Endodermal cell (in vitro differentiated cells): ENCODE measurements at regions not wholly inside any gene's neighbourhood (a gene's known extent, or its start where the extent isn't known, plus 50 kb on each side); places are given as distances from the start of the nearest gene placed in this dataset.

Experiments used
- DNase-seq: peaks from one replicate; pipeline ENCODE4 v3.0.0-alpha.2; 2017
- H3K27ac ChIP-seq: 2 replicates; pipeline ENCODE4 v1.5.1; 2013; ENCODE audit warnings: mild to moderate bottlenecking, low read depth, low read length, moderate library complexity
- H3K27me3 ChIP-seq: 2 replicates; pipeline ENCODE4 v1.6.1; 2013; ENCODE audit warnings: mild to moderate bottlenecking, low read length, moderate library complexity; ENCODE audit not compliant: insufficient read depth, control insufficient read depth, poor library complexity, severe bottlenecking
- H3K36me3 ChIP-seq: 2 replicates; pipeline ENCODE4 v1.7.0; 2013; ENCODE audit warnings: mild to moderate bottlenecking, low read length, moderate library complexity; ENCODE audit not compliant: control insufficient read depth, insufficient read depth
- H3K4me1 ChIP-seq: one replicate; pipeline ENCODE4 v1.7.0; 2013; ENCODE audit warnings: low read length; ENCODE audit not compliant: control insufficient read depth, insufficient read depth
- H3K4me3 ChIP-seq: 2 replicates; pipeline ENCODE4 v1.5.1; 2013; ENCODE audit warnings: mild to moderate bottlenecking, low read length, moderate library complexity
- H3K9ac ChIP-seq: 2 replicates; pipeline ENCODE4 v1.6.1; 2013; ENCODE audit warnings: mild to moderate bottlenecking, low read length, moderate library complexity; ENCODE audit not compliant: poor library complexity, severe bottlenecking; ENCODE audit errors: extremely low read depth
- H3K9me3 ChIP-seq: 2 replicates; pipeline ENCODE4 v1.6.1; 2013; ENCODE audit warnings: mild to moderate bottlenecking, low read length, moderate library complexity; ENCODE audit not compliant: control insufficient read depth
- H3K27ac Mint-ChIP-seq: 2 replicates; pipeline ENCODE4 v1.8.0; 2020; ENCODE audit warnings: mixed read lengths
- H3K27me3 Mint-ChIP-seq: 2 replicates; pipeline ENCODE4 v1.8.0; 2021; ENCODE audit warnings: mild to moderate bottlenecking, mixed read lengths; ENCODE audit not compliant: insufficient read depth
- H3K36me3 Mint-ChIP-seq: 2 replicates; pipeline ENCODE4 v1.8.0; 2020; ENCODE audit warnings: low read depth, mixed read lengths
- H3K4me1 Mint-ChIP-seq: 2 replicates; pipeline ENCODE4 v1.8.0; 2020; ENCODE audit warnings: mixed read lengths
- H3K4me3 Mint-ChIP-seq: 2 replicates; pipeline ENCODE4 v1.8.0; 2020; ENCODE audit warnings: mild to moderate bottlenecking, moderate library complexity, mixed read lengths
- H3K9me3 Mint-ChIP-seq: 2 replicates; pipeline ENCODE4 v1.8.0; 2020; ENCODE audit warnings: mild to moderate bottlenecking, mixed read lengths
- WGBS, 2 experiments: methylation state at CpG; one replicate each; pipeline versions ENCODE4 v1.1.5 to v1.1.7; 2013; ENCODE audit warnings: missing lambda C conversion rate in 2 of 2, mixed read lengths in 1 of 2; ENCODE audit not compliant: insufficient coverage in 1 of 2, insufficient read length in 1 of 2; 5-methylcytosine and 5-hydroxymethylcytosine counted together
- TF ChIP-seq, protein P1 (sequence below): fragments of 200-600 bp; sonication (generic); conservative IDR thresholded peaks from 2 replicates; pipeline ENCODE4 v1.5.0; 2021; ENCODE audit warnings: antibody characterized with exemption, mild to moderate bottlenecking

DNA sequence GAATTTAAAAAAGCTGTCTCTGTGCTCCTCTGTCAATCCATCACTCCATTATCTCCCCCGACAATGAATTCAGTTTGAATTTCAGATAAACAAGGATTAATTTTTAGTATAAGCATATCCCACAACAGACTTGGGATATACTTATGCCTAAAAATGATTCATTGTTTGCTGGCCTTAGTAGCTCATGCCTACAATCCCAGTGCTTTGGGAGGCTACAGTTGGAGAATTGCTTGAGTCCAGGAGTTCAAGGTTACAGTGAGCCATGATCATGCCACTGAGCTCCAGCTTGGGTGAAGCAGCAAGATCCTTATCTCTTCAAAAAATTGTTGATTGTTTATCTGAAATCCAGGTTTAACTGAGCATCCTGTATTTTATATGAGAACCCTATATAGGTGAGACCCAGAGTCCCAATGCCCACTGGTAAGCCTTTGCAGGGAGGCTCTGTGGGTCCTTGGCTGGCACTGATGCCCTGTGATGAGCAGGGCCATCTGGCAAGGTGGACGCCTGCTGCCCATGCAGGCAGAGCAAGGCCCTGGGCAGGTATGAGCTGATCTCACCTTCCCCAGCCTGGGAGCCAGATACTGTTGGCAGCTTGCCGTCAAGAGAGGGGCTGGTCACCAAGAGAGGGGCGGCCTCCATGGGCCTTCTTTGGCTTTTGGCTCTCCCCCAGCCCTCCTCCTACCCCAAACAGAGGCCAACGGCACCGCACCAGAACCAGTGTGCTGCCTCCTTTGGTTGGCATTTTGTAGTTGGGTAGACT lies 158.7 kb downstream of the SEC14L1 start:
- Histone ChIP-seq H3K36me3 (no peaks in the 10 kb centered on the region), H3K27me3 (no peaks in the 10 kb centered on the region), H3K27ac (no peak overlapping the region), H3K4me3 (no peak overlapping the region), H3K4me1 (peaks cover 2% of the 10 kb centered on the region), H3K9ac (no peak overlapping the region), H3K9me3 (peaks cover 19% of the 10 kb centered on the region)
- H3K4me1 Mint-ChIP-seq = peaks cover 34% of the 10 kb centered on the region
- TF ChIP-seq, protein P1, sequence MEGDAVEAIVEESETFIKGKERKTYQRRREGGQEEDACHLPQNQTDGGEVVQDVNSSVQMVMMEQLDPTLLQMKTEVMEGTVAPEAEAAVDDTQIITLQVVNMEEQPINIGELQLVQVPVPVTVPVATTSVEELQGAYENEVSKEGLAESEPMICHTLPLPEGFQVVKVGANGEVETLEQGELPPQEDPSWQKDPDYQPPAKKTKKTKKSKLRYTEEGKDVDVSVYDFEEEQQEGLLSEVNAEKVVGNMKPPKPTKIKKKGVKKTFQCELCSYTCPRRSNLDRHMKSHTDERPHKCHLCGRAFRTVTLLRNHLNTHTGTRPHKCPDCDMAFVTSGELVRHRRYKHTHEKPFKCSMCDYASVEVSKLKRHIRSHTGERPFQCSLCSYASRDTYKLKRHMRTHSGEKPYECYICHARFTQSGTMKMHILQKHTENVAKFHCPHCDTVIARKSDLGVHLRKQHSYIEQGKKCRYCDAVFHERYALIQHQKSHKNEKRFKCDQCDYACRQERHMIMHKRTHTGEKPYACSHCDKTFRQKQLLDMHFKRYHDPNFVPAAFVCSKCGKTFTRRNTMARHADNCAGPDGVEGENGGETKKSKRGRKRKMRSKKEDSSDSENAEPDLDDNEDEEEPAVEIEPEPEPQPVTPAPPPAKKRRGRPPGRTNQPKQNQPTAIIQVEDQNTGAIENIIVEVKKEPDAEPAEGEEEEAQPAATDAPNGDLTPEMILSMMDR = no peak
- H3K9me3 Mint-ChIP-seq = no peaks in the 10 kb centered on the region
- peaks cover 11% of the 10 kb centered on the region for H3K36me3 Mint-ChIP-seq
- no peak overlapping the region for H3K4me3 Mint-ChIP-seq
- DNase-seq = no peak
- no peaks in the 10 kb centered on the region for H3K27me3 Mint-ChIP-seq
- 96 to 100% methylated on average over 3 to 5 of the region's 6 CpGs for WGBS, 2 experiments
- H3K27ac Mint-ChIP-seq = no peak overlapping the region

DNA sequence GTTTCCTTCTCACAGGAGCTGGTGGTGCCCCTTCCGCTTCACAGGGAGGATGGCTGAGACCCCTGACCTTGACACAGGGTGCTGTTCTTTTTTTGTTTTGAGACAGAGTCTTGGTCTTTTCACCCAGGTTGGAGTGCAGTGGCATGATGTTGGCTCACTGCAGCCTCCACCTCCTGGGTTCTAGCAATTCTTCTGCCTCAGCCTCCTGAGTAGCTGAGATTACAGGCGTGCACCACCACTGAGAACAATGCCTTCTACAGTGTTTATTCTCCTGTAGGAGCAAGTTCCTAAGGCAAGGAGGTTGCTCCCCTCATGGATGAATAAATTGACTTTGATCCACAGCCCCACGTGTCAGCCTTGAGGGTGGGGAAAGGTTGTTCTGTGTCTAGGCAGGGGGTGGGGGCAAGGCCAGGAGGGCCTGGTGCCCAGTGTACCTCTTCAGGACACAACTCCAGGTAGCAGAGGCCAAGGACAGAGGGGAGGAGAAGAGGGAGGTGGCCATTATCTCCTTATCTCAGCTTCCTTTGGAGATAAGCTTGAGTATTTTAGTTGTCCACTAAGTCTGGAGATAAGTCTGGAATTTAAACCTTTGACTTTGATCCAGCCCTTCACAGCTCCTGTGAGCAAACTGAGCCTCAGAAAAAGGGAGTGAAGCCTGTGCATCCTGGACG lies 159.4 kb downstream of the SEC14L1 start:
- H3K9ac ChIP-seq = no peak overlapping the region
- peak overlapping the region; percentile 76 for H3K27ac Mint-ChIP-seq
- no peak overlapping the region for H3K27ac ChIP-seq

DNA sequence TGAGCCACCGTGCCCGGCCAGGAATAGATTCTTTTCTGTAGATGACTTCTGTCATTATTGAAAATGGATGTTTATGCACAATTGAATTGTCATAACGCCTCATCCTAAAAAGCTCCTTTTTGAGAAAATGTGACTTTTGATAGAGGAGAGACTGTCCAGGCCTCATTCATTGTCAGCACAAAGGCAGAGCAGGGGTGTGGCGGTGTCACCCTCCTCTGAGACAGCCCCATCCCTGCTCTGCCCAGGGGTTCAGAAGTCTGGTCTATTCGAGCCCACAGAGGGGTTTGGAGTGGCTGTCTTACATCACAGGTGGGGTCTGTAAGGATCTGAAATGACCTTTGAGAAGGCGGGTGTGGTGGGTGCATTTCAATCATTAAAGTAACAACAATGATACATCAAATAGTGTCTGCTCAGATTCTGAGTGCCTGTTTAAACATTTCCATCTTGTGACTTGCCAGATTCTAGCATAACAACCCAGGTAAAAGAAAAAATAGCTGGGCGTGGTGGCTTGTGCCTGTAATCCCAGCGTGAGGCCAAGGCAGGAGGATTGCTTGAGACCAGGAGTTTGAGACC lies 161.0 kb downstream of the SEC14L1 start:
- Mint-ChIP-seq H3K27me3 (no peaks in the 10 kb centered on the region), H3K36me3 (peaks cover 5% of the 10 kb centered on the region), H3K27ac (no peak overlapping the region), H3K9me3 (no peaks in the 10 kb centered on the region), H3K4me1 (peaks cover 31% of the 10 kb centered on the region), H3K4me3 (no peak overlapping the region)
- TF ChIP-seq, protein P1 = no peak
- Histone ChIP-seq H3K9ac (no peak overlapping the region), H3K4me1 (peaks cover 8% of the 10 kb centered on the region), H3K27me3 (no peaks in the 10 kb centered on the region), H3K9me3 (peaks cover 19% of the 10 kb centered on the region), H3K4me3 (no peak overlapping the region), H3K36me3 (no peaks in the 10 kb centered on the region), H3K27ac (no peak overlapping the region)
- 92% methylated on average over 8 of the region's 8 CpGs for WGBS, 2 experiments
- no peak for DNase-seq

More for the DNA sequence above, 159.4 kb downstream of the SEC14L1 start:
- no peaks in the 10 kb centered on the region for H3K27me3 ChIP-seq
- TF ChIP-seq, protein P1 = no peak
- no peaks in the 10 kb centered on the region for H3K36me3 ChIP-seq
- no peak overlapping the region for H3K4me3 Mint-ChIP-seq
- peak; percentile 73 for DNase-seq
- H3K36me3 Mint-ChIP-seq = peaks cover 5% of the 10 kb centered on the region
- H3K27me3 Mint-ChIP-seq = no peaks in the 10 kb centered on the region
- peaks cover 1% of the 10 kb centered on the region for H3K4me1 ChIP-seq
- no peaks in the 10 kb centered on the region for H3K9me3 Mint-ChIP-seq
- 77 to 94% methylated on average over 2 to 3 of the region's 4 CpGs for WGBS, 2 experiments
- no peak overlapping the region for H3K4me3 ChIP-seq
- H3K9me3 ChIP-seq = peaks cover 19% of the 10 kb centered on the region
- peaks cover 28% of the 10 kb centered on the region for H3K4me1 Mint-ChIP-seq
